H9 (cell line): ENCODE measurements at regions not wholly inside any gene's neighbourhood (a gene's known extent, or its start where the extent isn't known, plus 50 kb on each side); places are given as distances from the start of the nearest gene placed in this dataset.

Experiments
- DNase-seq: peaks from one replicate; pipeline ENCODE4 v3.0.0-alpha.2; 2017
- H2AFZ ChIP-seq: one replicate; pipeline ENCODE4 v1.6.1; 2013; ENCODE audit warnings: mild to moderate bottlenecking, low read length, control low read depth, moderate library complexity
- H2AK5ac ChIP-seq: 2 replicates; pipeline ENCODE4 v1.6.1; 2013; ENCODE audit warnings: low read length, control low read depth, mixed read lengths; ENCODE audit not compliant: insufficient read length
- H2BK120ac ChIP-seq: one replicate; pipeline ENCODE4 v1.6.1; 2013; ENCODE audit warnings: low read depth, mild to moderate bottlenecking, low read length, control low read depth, inconsistent platforms; ENCODE audit not compliant: poor library complexity, severe bottlenecking
- H2BK12ac ChIP-seq: 2 replicates; pipeline ENCODE4 v1.6.1; 2013; ENCODE audit warnings: low read length, control low read depth, mixed read lengths, low read depth; ENCODE audit not compliant: insufficient read length
- H2BK15ac ChIP-seq: 2 replicates; pipeline ENCODE4 v1.6.1; 2013; ENCODE audit warnings: low read depth, low read length, control low read depth
- H2BK20ac ChIP-seq: one replicate; pipeline ENCODE4 v1.6.1; 2013; ENCODE audit warnings: low read depth, mild to moderate bottlenecking, low read length, control low read depth, inconsistent platforms; ENCODE audit not compliant: poor library complexity, severe bottlenecking
- H2BK5ac ChIP-seq: 2 replicates; pipeline ENCODE4 v1.6.1; 2013; ENCODE audit warnings: low read length, control low read depth, mixed read lengths; ENCODE audit not compliant: insufficient read length
- H3K14ac ChIP-seq: 2 replicates; pipeline ENCODE4 v1.6.1; 2013; ENCODE audit warnings: low read length, control low read depth; ENCODE audit not compliant: insufficient read depth
- H3K18ac ChIP-seq: 2 replicates; pipeline ENCODE4 v1.6.1; 2013; ENCODE audit warnings: low read depth, mild to moderate bottlenecking, mixed read lengths, low read length, control low read depth; ENCODE audit not compliant: insufficient read length
- H3K23ac ChIP-seq: 2 replicates; pipeline ENCODE4 v1.6.1; 2013; ENCODE audit warnings: low read length, control low read depth, mixed read lengths, low read depth; ENCODE audit not compliant: insufficient read length
- H3K23me2 ChIP-seq: 2 replicates; pipeline ENCODE4 v1.6.1; 2013; ENCODE audit warnings: low read depth, mild to moderate bottlenecking, mixed read lengths, low read length, control low read depth; ENCODE audit not compliant: insufficient read length, poor library complexity, severe bottlenecking
- H3K27ac ChIP-seq: 2 replicates; pipeline ENCODE4 v1.5.1; 2013; ENCODE audit warnings: low read length, control low read depth, mixed read lengths, low read depth; ENCODE audit not compliant: insufficient read length
- H3K27me3 ChIP-seq: 2 replicates; pipeline ENCODE4 v1.6.1; 2013; ENCODE audit warnings: low read length, control low read depth, inconsistent platforms; ENCODE audit not compliant: insufficient read depth
- H3K4ac ChIP-seq: 2 replicates; pipeline ENCODE4 v1.6.1; 2013; ENCODE audit warnings: low read depth, mild to moderate bottlenecking, control low read depth, inconsistent platforms, low read length, moderate library complexity
- H3K4me1 ChIP-seq: 2 replicates; pipeline ENCODE4 v1.6.1; 2013; ENCODE audit warnings: low read length, control low read depth, inconsistent platforms; ENCODE audit not compliant: insufficient read depth
- H3K4me2 ChIP-seq: 2 replicates; pipeline ENCODE4 v1.6.1; 2013; ENCODE audit warnings: low read length, control low read depth, mixed read lengths; ENCODE audit not compliant: insufficient read length, insufficient read depth
- H3K56ac ChIP-seq: 2 replicates; pipeline ENCODE4 v1.6.1; 2013; ENCODE audit warnings: low read depth, mild to moderate bottlenecking, mixed read lengths, low read length, control low read depth; ENCODE audit not compliant: insufficient read length
- H3K79me1 ChIP-seq: 2 replicates; pipeline ENCODE4 v1.6.1; 2013; ENCODE audit warnings: low read depth, mild to moderate bottlenecking, moderate library complexity, low read length, control low read depth, inconsistent platforms; ENCODE audit not compliant: insufficient read depth, poor library complexity, severe bottlenecking
- H3K79me2 ChIP-seq: 2 replicates; pipeline ENCODE4 v1.6.1; 2013; ENCODE audit warnings: low read length, control low read depth, inconsistent platforms; ENCODE audit not compliant: insufficient read depth
- H3K9ac ChIP-seq: 2 replicates; pipeline ENCODE4 v1.6.1; 2013; ENCODE audit warnings: low read length, control low read depth, mixed read lengths; ENCODE audit not compliant: insufficient read length; ENCODE audit errors: extremely low read depth
- H3K9me3 ChIP-seq: one replicate; pipeline ENCODE4 v1.6.1; 2013; ENCODE audit warnings: low read depth, low read length, inconsistent platforms; ENCODE audit not compliant: control insufficient read depth
- H3T11ph ChIP-seq: one replicate; pipeline ENCODE4 v1.6.1; 2013; ENCODE audit warnings: mild to moderate bottlenecking, low read length, control low read depth, inconsistent platforms
- H4K20me1 ChIP-seq: one replicate; pipeline ENCODE4 v1.6.1; 2013; ENCODE audit not compliant: control insufficient read depth, insufficient read length, insufficient read depth
- H4K5ac ChIP-seq: 2 replicates; pipeline ENCODE4 v1.6.1; 2013; ENCODE audit warnings: low read depth, mild to moderate bottlenecking, mixed read lengths, low read length, control low read depth; ENCODE audit not compliant: insufficient read length
- H4K8ac ChIP-seq: replicated peaks from 2 replicates; pipeline ENCODE4 v1.6.1; 2013; ENCODE audit warnings: low read length, control low read depth, mixed read lengths, low read depth; ENCODE audit not compliant: insufficient read length
- H4K91ac ChIP-seq: 2 replicates; pipeline ENCODE4 v1.6.1; 2013; ENCODE audit warnings: low read depth, mild to moderate bottlenecking, moderate library complexity, mixed read lengths, low read length, control low read depth; ENCODE audit not compliant: insufficient read length
- H3K27ac Mint-ChIP-seq, 3 experiments: 2 replicates in 2 of 3; 3 replicates in 1 of 3; pipeline ENCODE4 v1.8.0; 2020 to 2021; ENCODE audit warnings: mixed read lengths in 3 of 3, mild to moderate bottlenecking in 1 of 3, moderate library complexity in 1 of 3
- H3K27me3 Mint-ChIP-seq: 2 replicates; pipeline ENCODE4 v1.8.0; 2021; ENCODE audit warnings: low read depth, mild to moderate bottlenecking, moderate library complexity, mixed read lengths
- H3K36me3 Mint-ChIP-seq, 3 experiments: 2 replicates in 2 of 3; 3 replicates in 1 of 3; pipeline ENCODE4 v1.8.0; 2020 to 2021; ENCODE audit warnings: low read depth in 3 of 3, mixed read lengths in 3 of 3; ENCODE audit not compliant: insufficient read depth in 1 of 3
- H3K4me1 Mint-ChIP-seq, 2 experiments: 2 replicates each; pipeline ENCODE4 v1.8.0; 2020; ENCODE audit warnings: mixed read lengths in 2 of 2
- H3K4me3 Mint-ChIP-seq, 2 experiments: 2 replicates in 1 of 2; 3 replicates in 1 of 2; pipeline ENCODE4 v1.8.0; 2020 to 2021; ENCODE audit warnings: mild to moderate bottlenecking in 2 of 2, mixed read lengths in 2 of 2, moderate library complexity in 1 of 2
- H3K9me3 Mint-ChIP-seq, 2 experiments: 2 replicates in 1 of 2; 3 replicates in 1 of 2; pipeline ENCODE4 v1.8.0; 2020; ENCODE audit warnings: mild to moderate bottlenecking in 2 of 2, mixed read lengths in 2 of 2, moderate library complexity in 1 of 2
- WGBS: extraction: QIAGEN DNeasy Blood & Tissue Kit; methylation state at CpG from one replicate; pipeline ENCODE4 v1.1.7; 2013; ENCODE audit warnings: missing lambda C conversion rate, low lambda C conversion rate, mixed read lengths; ENCODE audit not compliant: insufficient read length; ENCODE audit errors: extremely low coverage; 5-methylcytosine and 5-hydroxymethylcytosine counted together
- TF ChIP-seq, protein P1 (sequence below): fragments of 200-600 bp; sonication (generic); conservative IDR thresholded peaks from 3 replicates; pipeline ENCODE4 v1.8.0; 2021; ENCODE audit warnings: antibody characterized with exemption, mild to moderate bottlenecking

DNA sequence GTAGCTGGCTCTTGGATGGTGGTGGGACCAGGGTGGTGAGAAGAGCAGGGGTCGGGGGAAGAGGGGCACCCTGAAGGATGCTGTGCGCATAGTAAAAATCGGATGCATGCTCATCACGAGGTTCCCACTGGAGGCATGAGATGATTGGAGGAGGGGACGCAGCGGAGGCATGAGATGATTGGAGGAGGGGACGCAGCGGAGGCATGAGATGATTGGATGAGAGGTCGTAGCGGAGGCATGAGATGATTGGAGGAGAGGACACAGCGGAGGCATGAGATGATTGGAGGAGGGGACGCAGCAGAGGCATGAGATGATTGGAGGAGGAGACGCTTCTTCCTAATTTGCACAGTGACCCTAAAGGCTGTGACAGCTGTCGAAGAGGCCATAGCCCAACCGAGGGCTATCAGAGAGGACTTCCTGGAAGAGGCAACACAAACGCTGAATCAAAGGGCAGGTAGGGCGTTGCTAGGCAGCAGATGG lies 106.7 kb downstream of the ADRA2C start:
- Histone ChIP-seq H2BK20ac (no peak overlapping the region), H3K9me3 (no peaks in the 10 kb centered on the region), H4K91ac (no peak overlapping the region), H3K4me2 (peak overlapping the region; percentile 3), H3K79me1 (no peaks in the 10 kb centered on the region), H2BK5ac (no peak overlapping the region), H3K9ac (no peak overlapping the region), H3K4me1 (peaks cover 5% of the 10 kb centered on the region; the same call in 1 of the 2 replicates), H4K20me1 (no peaks in the 10 kb centered on the region), H4K5ac (no peak overlapping the region), H3K4ac (no peak overlapping the region), H3K14ac (no peak overlapping the region), H3T11ph (no peak overlapping the region), H2BK12ac (no peak overlapping the region), H4K8ac (no peak overlapping the region), H3K27ac (no peak overlapping the region), H3K18ac (no peak overlapping the region), H2AK5ac (no peak overlapping the region), H3K27me3 (peaks cover 2% of the 10 kb centered on the region; the same call in 1 of the 2 replicates), H3K56ac (no peak overlapping the region), H3K79me2 (no peaks in the 10 kb centered on the region), H2BK120ac (no peak overlapping the region), H3K23ac (no peak overlapping the region), H3K23me2 (peaks cover 9% of the 10 kb centered on the region), H2AFZ (no peak overlapping the region), H2BK15ac (no peak overlapping the region)
- Mint-ChIP-seq H3K36me3 (peaks cover 4 to 11% (median 7%) of the 10 kb centered on the region in 3 experiments; a peak in 6 of 7 replicates), H3K4me3 (peak overlapping the region; percentile 16 to 55; a peak in 3 of 5 replicates), H3K4me1 (peaks cover 18 to 33% of the 10 kb centered on the region in 2 experiments), H3K9me3 (peaks cover 11 to 15% of the 10 kb centered on the region in 2 experiments), H3K27ac (no peak overlapping the region; a peak in 1 of 7 replicates), H3K27me3 (peaks cover 85% of the 10 kb centered on the region)
- DNase-seq: peak; percentile 78
- TF ChIP-seq, protein P1, sequence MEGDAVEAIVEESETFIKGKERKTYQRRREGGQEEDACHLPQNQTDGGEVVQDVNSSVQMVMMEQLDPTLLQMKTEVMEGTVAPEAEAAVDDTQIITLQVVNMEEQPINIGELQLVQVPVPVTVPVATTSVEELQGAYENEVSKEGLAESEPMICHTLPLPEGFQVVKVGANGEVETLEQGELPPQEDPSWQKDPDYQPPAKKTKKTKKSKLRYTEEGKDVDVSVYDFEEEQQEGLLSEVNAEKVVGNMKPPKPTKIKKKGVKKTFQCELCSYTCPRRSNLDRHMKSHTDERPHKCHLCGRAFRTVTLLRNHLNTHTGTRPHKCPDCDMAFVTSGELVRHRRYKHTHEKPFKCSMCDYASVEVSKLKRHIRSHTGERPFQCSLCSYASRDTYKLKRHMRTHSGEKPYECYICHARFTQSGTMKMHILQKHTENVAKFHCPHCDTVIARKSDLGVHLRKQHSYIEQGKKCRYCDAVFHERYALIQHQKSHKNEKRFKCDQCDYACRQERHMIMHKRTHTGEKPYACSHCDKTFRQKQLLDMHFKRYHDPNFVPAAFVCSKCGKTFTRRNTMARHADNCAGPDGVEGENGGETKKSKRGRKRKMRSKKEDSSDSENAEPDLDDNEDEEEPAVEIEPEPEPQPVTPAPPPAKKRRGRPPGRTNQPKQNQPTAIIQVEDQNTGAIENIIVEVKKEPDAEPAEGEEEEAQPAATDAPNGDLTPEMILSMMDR: no peak
- whole genome bisulfite sequencing: no CpG with 5 or more reads among the region's 17 CpGs
